ENCODE measurements at regions not wholly inside any gene's neighbourhood (a gene's known extent, or its start where the extent isn't known, plus 50 kb on each side); places are given as distances from the start of the nearest gene placed in this dataset.

- no peaks in the 10 kb centered on the region for H3K9me3 ChIP-seq (ENCODE audit: severe bottlenecking)
- TF ChIP-seq CTCF (IDR thresholded peaks at IDR 0.05; ENCODE audit: low read depth, low read length) = no peak
- H3K27ac ChIP-seq = no peak overlapping the region
- no peaks in the 10 kb centered on the region for H3K27me3 ChIP-seq (ENCODE audit: insufficient read depth, low read depth, severe bottlenecking)
- no peak overlapping the region for H3K4me3 ChIP-seq (ENCODE audit: low read depth, low read length)
- no peak for DNase-seq
- H3K36me3 ChIP-seq = no peaks in the 10 kb centered on the region
Measured at GRCh38 chr2:145012806-145013205, 492.9 kb upstream of the ZEB2 start.

- Histone ChIP-seq H3K4me3 (ENCODE audit: low read depth, low read length) (no peak overlapping the region), H3K27me3 (ENCODE audit: insufficient read depth, low read depth, severe bottlenecking) (no peaks in the 10 kb centered on the region), H3K27ac (no peak overlapping the region), H3K9me3 (ENCODE audit: severe bottlenecking) (no peaks in the 10 kb centered on the region), H3K36me3 (no peaks in the 10 kb centered on the region)
- no peak for TF ChIP-seq CTCF (IDR thresholded peaks at IDR 0.05; ENCODE audit: low read depth, low read length)
- no peak for DNase-seq
Measured at GRCh38 chr2:145012214-145012670, 492.3 kb upstream of the ZEB2 start.

- TF ChIP-seq CTCF (IDR thresholded peaks at IDR 0.05; ENCODE audit: low read depth, low read length) = no peak
- H3K27ac ChIP-seq = no peak overlapping the region
- no peaks in the 10 kb centered on the region for H3K9me3 ChIP-seq (ENCODE audit: severe bottlenecking)
- no peaks in the 10 kb centered on the region for H3K27me3 ChIP-seq (ENCODE audit: insufficient read depth, low read depth, severe bottlenecking)
- H3K36me3 ChIP-seq = no peaks in the 10 kb centered on the region
- H3K4me3 ChIP-seq (ENCODE audit: low read depth, low read length) = no peak overlapping the region
- DNase-seq = no peak
Measured at GRCh38 chr2:145010635-145011034, 490.7 kb upstream of the ZEB2 start.

GRCh38 chr2:145007960-145008263 is 488.0 kb upstream of the ZEB2 start:
- no peak overlapping the region for H3K27ac ChIP-seq
- no peak for TF ChIP-seq CTCF (IDR thresholded peaks at IDR 0.05; ENCODE audit: low read depth, low read length)
- no peaks in the 10 kb centered on the region for H3K9me3 ChIP-seq (ENCODE audit: severe bottlenecking)
- no peak for DNase-seq
- H3K4me3 ChIP-seq (ENCODE audit: low read depth, low read length) = no peak overlapping the region
- no peaks in the 10 kb centered on the region for H3K36me3 ChIP-seq
- H3K27me3 ChIP-seq (ENCODE audit: insufficient read depth, low read depth, severe bottlenecking) = no peaks in the 10 kb centered on the region

- no peak overlapping the region for H3K4me3 ChIP-seq (ENCODE audit: low read depth, low read length)
- DNase-seq = no peak
- no peaks in the 10 kb centered on the region for H3K27me3 ChIP-seq (ENCODE audit: insufficient read depth, low read depth, severe bottlenecking)
- TF ChIP-seq CTCF (IDR thresholded peaks at IDR 0.05; ENCODE audit: low read depth, low read length) = no peak
- H3K27ac ChIP-seq = no peak overlapping the region
- H3K9me3 ChIP-seq (ENCODE audit: severe bottlenecking) = no peaks in the 10 kb centered on the region
- no peaks in the 10 kb centered on the region for H3K36me3 ChIP-seq
Measured at GRCh38 chr2:145007093-145007959, 487.4 kb upstream of the ZEB2 start.

GRCh38 chr2:145002624-145003023 is 482.7 kb upstream of the ZEB2 start:
- no peak for DNase-seq
- TF ChIP-seq CTCF (IDR thresholded peaks at IDR 0.05; ENCODE audit: low read depth, low read length) = no peak
- H3K4me3 ChIP-seq (ENCODE audit: low read depth, low read length) = no peak overlapping the region
- no peaks in the 10 kb centered on the region for H3K36me3 ChIP-seq
- H3K27me3 ChIP-seq (ENCODE audit: insufficient read depth, low read depth, severe bottlenecking) = no peaks in the 10 kb centered on the region
- no peaks in the 10 kb centered on the region for H3K9me3 ChIP-seq (ENCODE audit: severe bottlenecking)
- no peak overlapping the region for H3K27ac ChIP-seq

Data from WERI-Rb-1 (cell line).